K562 (cell line): ENCODE measurements at regions not wholly inside any gene's neighbourhood (a gene's known extent, or its start where the extent isn't known, plus 50 kb on each side); places are given as distances from the start of the nearest gene placed in this dataset.

Experiments
- ATAC-seq: fragments of 200-7000 bp; cut with Tn5 transposase; 3 replicates; pipeline ENCODE4 v1.9.1; 2020; ENCODE audit warnings: moderate library complexity
- BruUV-seq: library from RNA; stranded (reverse); fragments of 400-500 nt; replicated peaks from 2 replicates; lab custom pipeline; 2021; lab: Mats Ljungman, UMichigan
- CTCF ChIA-PET: fragments of 300-600 bp; formaldehyde crosslinking; extraction: SDS; loops from one replicate; lab custom pipeline; 2021; ENCODE audit warnings: low intra/inter-chr PET ratio; lab: Yijun Ruan, JAX
- POLR2A ChIA-PET: fragments of 300-600, 350-650 bp; sonication (Branson Sonifier 250); formaldehyde crosslinking; extraction: SDS; loops from one replicate; lab custom pipeline; 2021; ENCODE audit warnings: antibody characterized with exemption, inconsistent platforms; lab: Yijun Ruan, JAX
- DNase-seq, 4 experiments: peaks; one replicate each; pipeline versions ENCODE4 v3.0.0 to v3.0.0-alpha.2; 2011 to 2018; ENCODE audit warnings: low spot score in 3 of 4, mixed read lengths in 3 of 4; ENCODE audit errors: extremely low read depth in 1 of 4
- FAIRE-seq: peaks from 2 replicates; lab custom pipeline; 2011; peaks lifted over from hg19 to GRCh38; lab: Jason Lieb, UNC
- H2AFZ ChIP-seq: 2 replicates; pipeline ENCODE4 v1.6.0; 2011; ENCODE audit warnings: low read depth, low read length, control low read depth, inconsistent platforms
- H3K27ac ChIP-seq: fragments of 200-600 bp; 3 replicates; pipeline ENCODE4 v1.8.0; 2011; ENCODE audit warnings: low read depth, mild to moderate bottlenecking, control low read depth, inconsistent platforms, low read length, moderate library complexity, mixed read lengths; ENCODE audit errors: extremely low read depth
- H3K27me3 ChIP-seq, 2 experiments: fragments of 300-600 bp in 1 of 2; 2 replicates in 1 of 2; 3 replicates in 1 of 2; pipeline versions ENCODE4 v1.6.0 to v1.8.0; 2011; ENCODE audit warnings: inconsistent platforms in 2 of 2, low read length in 2 of 2, mild to moderate bottlenecking in 1 of 2, mixed read lengths in 1 of 2, moderate library complexity in 1 of 2; ENCODE audit not compliant: control insufficient read depth in 2 of 2, insufficient read depth in 2 of 2
- H3K36me3 ChIP-seq: fragments of 300-600 bp; 3 replicates; pipeline ENCODE4 v1.8.0; 2011; ENCODE audit warnings: mild to moderate bottlenecking, low read length, inconsistent platforms; ENCODE audit not compliant: control insufficient read depth, insufficient read depth
- H3K4me1 ChIP-seq, 2 experiments: fragments of 200-600 bp in 1 of 2; replicated peaks in 1 of 2; 2 replicates in 1 of 2; 3 replicates in 1 of 2; pipeline versions ENCODE4 v1.5.1 to v1.8.0; 2011; ENCODE audit warnings: inconsistent platforms in 2 of 2, low read length in 2 of 2, mild to moderate bottlenecking in 1 of 2, mixed read lengths in 1 of 2, moderate library complexity in 1 of 2; ENCODE audit not compliant: control insufficient read depth in 2 of 2, insufficient read depth in 2 of 2
- H3K4me2 ChIP-seq: 2 replicates; pipeline ENCODE4 v1.6.1; 2011; ENCODE audit warnings: low read length, control low read depth, inconsistent platforms, mixed read lengths; ENCODE audit not compliant: insufficient read depth
- H3K4me3 ChIP-seq: fragments of 200-600 bp; sonication (generic), shearing (Covaris generic); 2 replicates; pipeline ENCODE4 v1.5.1; 2016; ENCODE audit warnings: control low read depth, inconsistent platforms
- H3K79me2 ChIP-seq: fragments of 200-600 bp; 3 replicates; pipeline ENCODE4 v1.8.0; 2011; ENCODE audit warnings: low read length, inconsistent platforms; ENCODE audit not compliant: control insufficient read depth, insufficient read depth
- H3K9ac ChIP-seq, 2 experiments: 2 replicates each; pipeline versions ENCODE4 v1.6.0 to v1.6.1; 2011; ENCODE audit warnings: low read depth in 2 of 2, low read length in 2 of 2, control low read depth in 1 of 2, inconsistent platforms in 1 of 2, mild to moderate bottlenecking in 1 of 2, mixed read lengths in 1 of 2; ENCODE audit not compliant: insufficient read depth in 1 of 2
- H3K9me1 ChIP-seq: one replicate; pipeline ENCODE4 v1.6.0; 2011; ENCODE audit warnings: inconsistent platforms, mild to moderate bottlenecking, low read length, moderate library complexity; ENCODE audit not compliant: control insufficient read depth, insufficient read depth
- H3K9me3 ChIP-seq: replicated peaks from 2 replicates; pipeline ENCODE4 v1.5.1; 2011; ENCODE audit warnings: low read depth, low read length, inconsistent platforms; ENCODE audit not compliant: control insufficient read depth, insufficient read depth
- H4K20me1 ChIP-seq: replicated peaks from 2 replicates; pipeline ENCODE4 v1.6.1; 2011; ENCODE audit warnings: low read length, inconsistent platforms, mixed read lengths; ENCODE audit not compliant: control insufficient read depth, insufficient read depth
- BACH1 ChIP-seq: fragments of 200-800 bp; sonication (Bioruptor generic); IDR thresholded peaks from 2 replicates; pipeline ENCODE4 v1.6.1; 2016; ENCODE audit warnings: missing genetic modification characterization, missing compliant biosample characterization
- CXXC5 ChIP-seq: fragments of 250-450 bp; sonication (Bioruptor Pico); IDR thresholded peaks from 2 replicates; pipeline ENCODE4 v1.8.0; 2022; ENCODE audit warnings: inconsistent platforms, mild to moderate bottlenecking, moderate library complexity
- EP300 ChIP-seq: IDR thresholded peaks from 2 replicates; pipeline ENCODE4 v1.6.1; 2012; ENCODE audit warnings: low read length, improper control_type of control experiment
- FOSL1 ChIP-seq: fragments of 200-800 bp; sonication (Bioruptor generic); conservative IDR thresholded peaks from 2 replicates; pipeline ENCODE4 v1.6.1; 2016; ENCODE audit warnings: missing genetic modification characterization, missing compliant biosample characterization
- HMG20B ChIP-seq: fragments of 250-450 bp; sonication (Bioruptor Pico); IDR thresholded peaks from 2 replicates; pipeline ENCODE4 v1.5.0; 2021; ENCODE audit warnings: mild to moderate bottlenecking
- ILF3 ChIP-seq: fragments of 450-650 bp; IDR thresholded peaks from 2 replicates; pipeline ENCODE4 v1.6.1; 2018; ENCODE audit warnings: antibody characterized with exemption, mild to moderate bottlenecking, moderate library complexity, borderline replicate concordance
- POLR2B ChIP-seq: fragments of 450-650 bp; IDR thresholded peaks from 2 replicates; pipeline ENCODE4 v1.6.1; 2018; ENCODE audit warnings: low read depth; ENCODE audit not compliant: partially characterized antibody
- SP1 ChIP-seq: sonication (generic); formaldehyde crosslinking; IDR thresholded peaks from 2 replicates; pipeline ENCODE4 v1.8.1; 2022; ENCODE audit warnings: mild to moderate bottlenecking, missing genetic modification reagents
- TFAM ChIP-seq: fragments of 250-450 bp; sonication (Bioruptor Pico); conservative IDR thresholded peaks from 2 replicates; pipeline ENCODE4 v1.5.0; 2021; ENCODE audit warnings: mild to moderate bottlenecking, moderate library complexity
- ZFP36 ChIP-seq: fragments of 150-350 bp; IDR thresholded peaks from 2 replicates; pipeline ENCODE4 v1.6.1; 2018; ENCODE audit warnings: low read length, low read depth; ENCODE audit not compliant: partially characterized antibody
- ZNF766 ChIP-seq: fragments of 200-800 bp; sonication (Bioruptor generic); conservative IDR thresholded peaks from 2 replicates; pipeline ENCODE4 v1.6.1; 2016; ENCODE audit warnings: missing genetic modification characterization, missing compliant biosample characterization
- WGBS: fragments of 100-300 bp; shearing (Covaris generic); methylation state at CpG from one replicate; pipeline ENCODE4 v1.1.6; 2016; ENCODE audit warnings: low coverage, mixed read lengths; ENCODE audit not compliant: insufficient coverage; ENCODE audit errors: missing lambda C conversion rate; 5-methylcytosine and 5-hydroxymethylcytosine counted together
- in situ Hi-C: fragments of 300-500 bp; cut with MboI; formaldehyde crosslinking; loops from 4 replicates; pipeline ENCODE4 v1.15.0; 2018; ENCODE audit warnings: inconsistent platforms, mixed read lengths
- intact Hi-C: fragments of 100-400 bp; cut with micrococcal nuclease; formaldehyde crosslinking; loops from 2 replicates; pipeline ENCODE4 v1.14.2; 2022
- TF ChIP-seq, protein P1 (sequence below): sonication (generic); formaldehyde crosslinking; IDR thresholded peaks from 2 replicates; pipeline ENCODE4 v1.8.0; 2023; ENCODE audit warnings: missing genetic modification reagents, mild to moderate bottlenecking, borderline replicate concordance
- TF ChIP-seq, protein P2 (sequence below), 2 experiments: fragments of 450-650 bp in 1 of 2; IDR thresholded peaks; 2 replicates each; pipeline ENCODE4 v1.6.1; 2011 to 2017; ENCODE audit warnings: low read depth in 2 of 2, antibody characterized with exemption in 1 of 2, borderline replicate concordance in 1 of 2, low read length in 1 of 2, mild to moderate bottlenecking in 1 of 2, mixed read lengths in 1 of 2; ENCODE audit not compliant: control insufficient read depth in 1 of 2

- Histone ChIP-seq H4K20me1 (no peaks in the 10 kb centered on the region), H3K79me2 (no peaks in the 10 kb centered on the region), H3K36me3 (no peaks in the 10 kb centered on the region), H3K9ac (no peak overlapping the region), H3K9me1 (no peaks in the 10 kb centered on the region), H3K4me1 (no peaks in the 10 kb centered on the region), H3K4me2 (no peak overlapping the region), H3K27me3 (no peaks in the 10 kb centered on the region), H3K9me3 (no peaks in the 10 kb centered on the region), H2AFZ (no peak overlapping the region), H3K4me3 (no peak overlapping the region), H3K27ac (no peak overlapping the region)
- no TSS peak for BruUV-seq
- in situ Hi-C loops, result no loop called here
- POLR2A ChIA-PET, result no interaction called here
- FAIRE-seq (no peak), ATAC-seq (no peak), DNase-seq (no peak)
- 16% methylated on average over 5 of the region's 5 CpGs for WGBS
- CTCF ChIA-PET, result no interaction called here
- intact Hi-C loops, result no loop called here
- TF ChIP-seq ZNF766 (CRISPR knock-in tag) (no peak), SP1 (CRISPR knock-in tag) (no peak), BACH1 (tag) (no peak), EP300 (no peak), FOSL1 (no peak), ZFP36 (no peak), TFAM (CRISPR knock-in tag) (no peak), POLR2B (no peak), HMG20B (no peak), CXXC5 (CRISPR knock-in tag) (no peak), ILF3 (no peak)
- TF ChIP-seq, protein P1, sequence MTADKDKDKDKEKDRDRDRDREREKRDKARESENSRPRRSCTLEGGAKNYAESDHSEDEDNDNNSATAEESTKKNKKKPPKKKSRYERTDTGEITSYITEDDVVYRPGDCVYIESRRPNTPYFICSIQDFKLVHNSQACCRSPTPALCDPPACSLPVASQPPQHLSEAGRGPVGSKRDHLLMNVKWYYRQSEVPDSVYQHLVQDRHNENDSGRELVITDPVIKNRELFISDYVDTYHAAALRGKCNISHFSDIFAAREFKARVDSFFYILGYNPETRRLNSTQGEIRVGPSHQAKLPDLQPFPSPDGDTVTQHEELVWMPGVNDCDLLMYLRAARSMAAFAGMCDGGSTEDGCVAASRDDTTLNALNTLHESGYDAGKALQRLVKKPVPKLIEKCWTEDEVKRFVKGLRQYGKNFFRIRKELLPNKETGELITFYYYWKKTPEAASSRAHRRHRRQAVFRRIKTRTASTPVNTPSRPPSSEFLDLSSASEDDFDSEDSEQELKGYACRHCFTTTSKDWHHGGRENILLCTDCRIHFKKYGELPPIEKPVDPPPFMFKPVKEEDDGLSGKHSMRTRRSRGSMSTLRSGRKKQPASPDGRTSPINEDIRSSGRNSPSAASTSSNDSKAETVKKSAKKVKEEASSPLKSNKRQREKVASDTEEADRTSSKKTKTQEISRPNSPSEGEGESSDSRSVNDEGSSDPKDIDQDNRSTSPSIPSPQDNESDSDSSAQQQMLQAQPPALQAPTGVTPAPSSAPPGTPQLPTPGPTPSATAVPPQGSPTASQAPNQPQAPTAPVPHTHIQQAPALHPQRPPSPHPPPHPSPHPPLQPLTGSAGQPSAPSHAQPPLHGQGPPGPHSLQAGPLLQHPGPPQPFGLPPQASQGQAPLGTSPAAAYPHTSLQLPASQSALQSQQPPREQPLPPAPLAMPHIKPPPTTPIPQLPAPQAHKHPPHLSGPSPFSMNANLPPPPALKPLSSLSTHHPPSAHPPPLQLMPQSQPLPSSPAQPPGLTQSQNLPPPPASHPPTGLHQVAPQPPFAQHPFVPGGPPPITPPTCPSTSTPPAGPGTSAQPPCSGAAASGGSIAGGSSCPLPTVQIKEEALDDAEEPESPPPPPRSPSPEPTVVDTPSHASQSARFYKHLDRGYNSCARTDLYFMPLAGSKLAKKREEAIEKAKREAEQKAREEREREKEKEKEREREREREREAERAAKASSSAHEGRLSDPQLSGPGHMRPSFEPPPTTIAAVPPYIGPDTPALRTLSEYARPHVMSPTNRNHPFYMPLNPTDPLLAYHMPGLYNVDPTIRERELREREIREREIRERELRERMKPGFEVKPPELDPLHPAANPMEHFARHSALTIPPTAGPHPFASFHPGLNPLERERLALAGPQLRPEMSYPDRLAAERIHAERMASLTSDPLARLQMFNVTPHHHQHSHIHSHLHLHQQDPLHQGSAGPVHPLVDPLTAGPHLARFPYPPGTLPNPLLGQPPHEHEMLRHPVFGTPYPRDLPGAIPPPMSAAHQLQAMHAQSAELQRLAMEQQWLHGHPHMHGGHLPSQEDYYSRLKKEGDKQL (CRISPR knock-in tag), result no peak
- TF ChIP-seq, protein P2, sequence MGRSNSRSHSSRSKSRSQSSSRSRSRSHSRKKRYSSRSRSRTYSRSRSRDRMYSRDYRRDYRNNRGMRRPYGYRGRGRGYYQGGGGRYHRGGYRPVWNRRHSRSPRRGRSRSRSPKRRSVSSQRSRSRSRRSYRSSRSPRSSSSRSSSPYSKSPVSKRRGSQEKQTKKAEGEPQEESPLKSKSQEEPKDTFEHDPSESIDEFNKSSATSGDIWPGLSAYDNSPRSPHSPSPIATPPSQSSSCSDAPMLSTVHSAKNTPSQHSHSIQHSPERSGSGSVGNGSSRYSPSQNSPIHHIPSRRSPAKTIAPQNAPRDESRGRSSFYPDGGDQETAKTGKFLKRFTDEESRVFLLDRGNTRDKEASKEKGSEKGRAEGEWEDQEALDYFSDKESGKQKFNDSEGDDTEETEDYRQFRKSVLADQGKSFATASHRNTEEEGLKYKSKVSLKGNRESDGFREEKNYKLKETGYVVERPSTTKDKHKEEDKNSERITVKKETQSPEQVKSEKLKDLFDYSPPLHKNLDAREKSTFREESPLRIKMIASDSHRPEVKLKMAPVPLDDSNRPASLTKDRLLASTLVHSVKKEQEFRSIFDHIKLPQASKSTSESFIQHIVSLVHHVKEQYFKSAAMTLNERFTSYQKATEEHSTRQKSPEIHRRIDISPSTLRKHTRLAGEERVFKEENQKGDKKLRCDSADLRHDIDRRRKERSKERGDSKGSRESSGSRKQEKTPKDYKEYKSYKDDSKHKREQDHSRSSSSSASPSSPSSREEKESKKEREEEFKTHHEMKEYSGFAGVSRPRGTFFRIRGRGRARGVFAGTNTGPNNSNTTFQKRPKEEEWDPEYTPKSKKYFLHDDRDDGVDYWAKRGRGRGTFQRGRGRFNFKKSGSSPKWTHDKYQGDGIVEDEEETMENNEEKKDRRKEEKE (IDR thresholded peaks at IDR 0.05; ENCODE audit: borderline replicate concordance in 1 of 2, control insufficient read depth in 1 of 2, low read depth in 2 of 2, low read length in 1 of 2), result no peak
Measured at GRCh38 chr9:73494894-73495293, 343.2 kb downstream of the ANXA1 start.
